HG02973 (cell line): ENCODE measurements at regions not wholly inside any gene's neighbourhood (a gene's known extent, or its start where the extent isn't known, plus 50 kb on each side); places are given as distances from the start of the nearest gene placed in this dataset.

Experiments
- ATAC-seq: cut with Tn5 transposase; IDR thresholded peaks from one replicate; pipeline ENCODE4 v1.9.1; 2021; ENCODE audit warnings: moderate library complexity; ENCODE audit not compliant: unreplicated experiment

- no peak for ATAC-seq
Observed at GRCh38 chr18:60753753-60754152, 381.2 kb upstream of the MC4R start.

GRCh38 chr18:60754413-60755009 is 381.9 kb upstream of the MC4R start:
- no peak for ATAC-seq

GRCh38 chr18:60755134-60755533 is 382.6 kb upstream of the MC4R start:
- no peak for ATAC-seq

- ATAC-seq: no peak
Observed at GRCh38 chr18:60775978-60776377, 403.4 kb upstream of the MC4R start.

- ATAC-seq: no peak
Observed at GRCh38 chr18:60784161-60784560, 411.6 kb upstream of the MC4R start.

GRCh38 chr18:60794802-60795201 is 422.2 kb upstream of the MC4R start:
- ATAC-seq: no peak

GRCh38 chr18:60804415-60804814 is 431.8 kb upstream of the MC4R start:
- ATAC-seq: no peak

- ATAC-seq: no peak
Observed at GRCh38 chr18:60809937-60810336, 437.4 kb upstream of the MC4R start.

- no peak for ATAC-seq
Observed at GRCh38 chr18:60812921-60813320, 440.3 kb upstream of the MC4R start.

GRCh38 chr18:60826346-60826745 is 453.8 kb upstream of the MC4R start:
- no peak for ATAC-seq

GRCh38 chr18:60831971-60832370 is 459.4 kb upstream of the MC4R start:
- no peak for ATAC-seq

GRCh38 chr18:60838677-60839076 is 466.1 kb upstream of the MC4R start:
- ATAC-seq: no peak

GRCh38 chr18:60846396-60846795 is 473.8 kb upstream of the MC4R start:
- no peak for ATAC-seq

- no peak for ATAC-seq
Observed at GRCh38 chr18:60847517-60847916, 474.9 kb upstream of the MC4R start.

- ATAC-seq: no peak
Observed at GRCh38 chr18:60861575-60861974, 471.7 kb upstream of the CDH20 start.

GRCh38 chr18:60862988-60863387 is 470.2 kb upstream of the CDH20 start:
- ATAC-seq: no peak

GRCh38 chr18:60865801-60866200 is 467.4 kb upstream of the CDH20 start:
- no peak for ATAC-seq

GRCh38 chr18:60870261-60871153 is 462.7 kb upstream of the CDH20 start:
- no peak for ATAC-seq

GRCh38 chr18:60872434-60872833 is 460.8 kb upstream of the CDH20 start:
- ATAC-seq: no peak

- ATAC-seq: no peak
Observed at GRCh38 chr18:60873708-60874107, 459.5 kb upstream of the CDH20 start.

GRCh38 chr18:60875957-60876507 is 457.2 kb upstream of the CDH20 start:
- ATAC-seq: no peak

- no peak for ATAC-seq
Observed at GRCh38 chr18:60880184-60880583, 453.0 kb upstream of the CDH20 start.
